Nephron progenitor cell (in vitro differentiated cells): ENCODE measurements at regions not wholly inside any gene's neighbourhood (a gene's known extent, or its start where the extent isn't known, plus 50 kb on each side); places are given as distances from the start of the nearest gene placed in this dataset.

ENCODE experiments used
- DNase-seq: peaks from one replicate; pipeline ENCODE4 v3.0.0; 2021
- H3K27ac Mint-ChIP-seq: 2 replicates; pipeline ENCODE4 v1.8.0; 2021; ENCODE audit warnings: mild to moderate bottlenecking, moderate library complexity, mixed read lengths
- H3K27me3 Mint-ChIP-seq: 2 replicates; pipeline ENCODE4 v1.8.0; 2021; ENCODE audit warnings: mild to moderate bottlenecking, low read depth, mixed read lengths; ENCODE audit not compliant: poor library complexity
- H3K36me3 Mint-ChIP-seq: 2 replicates; pipeline ENCODE4 v1.8.0; 2021; ENCODE audit warnings: low read depth, mixed read lengths
- H3K4me1 Mint-ChIP-seq: 2 replicates; pipeline ENCODE4 v1.8.0; 2021; ENCODE audit warnings: mixed read lengths
- H3K4me3 Mint-ChIP-seq: 2 replicates; pipeline ENCODE4 v1.8.0; 2021; ENCODE audit warnings: mild to moderate bottlenecking, moderate library complexity, mixed read lengths
- H3K9me3 Mint-ChIP-seq: 2 replicates; pipeline ENCODE4 v1.8.0; 2021; ENCODE audit warnings: mild to moderate bottlenecking, moderate library complexity, mixed read lengths
- CTCF ChIP-seq: fragments of 200-600 bp; sonication (generic); IDR thresholded peaks from 2 replicates; pipeline ENCODE4 v1.5.0; 2021; ENCODE audit warnings: antibody characterized with exemption

GRCh38 chr18:25005541-25006403 lies 346.2 kb downstream of the ZNF521 start:
- TF ChIP-seq CTCF = no peak
- peaks cover 5% of the 10 kb centered on the region for H3K4me1 Mint-ChIP-seq
- no peaks in the 10 kb centered on the region for H3K27me3 Mint-ChIP-seq
- peaks cover 28% of the 10 kb centered on the region for H3K9me3 Mint-ChIP-seq
- DNase-seq = no peak
- H3K36me3 Mint-ChIP-seq = peaks cover 9% of the 10 kb centered on the region
- no peak overlapping the region for H3K4me3 Mint-ChIP-seq
- no peak overlapping the region for H3K27ac Mint-ChIP-seq

- H3K27ac Mint-ChIP-seq = peak overlapping the region; percentile 80
- no peak for TF ChIP-seq CTCF
- H3K27me3 Mint-ChIP-seq = no peaks in the 10 kb centered on the region
- no peak for DNase-seq
- H3K9me3 Mint-ChIP-seq = peaks cover 34% of the 10 kb centered on the region
- no peak overlapping the region for H3K4me3 Mint-ChIP-seq
- peaks cover 5% of the 10 kb centered on the region for H3K4me1 Mint-ChIP-seq
- H3K36me3 Mint-ChIP-seq = peaks cover 9% of the 10 kb centered on the region
Measured at GRCh38 chr18:25010623-25011374, 341.2 kb downstream of the ZNF521 start.
